Ovary (tissue), 3 donors: ENCODE measurements at regions not wholly inside any gene's neighbourhood (a gene's known extent, or its start where the extent isn't known, plus 50 kb on each side); places are given as distances from the start of the nearest gene placed in this dataset.

Source experiments
- CTCF ChIP-seq, 3 donors: fragments of 450-650 bp in 2 of 3; fragments of 200-600 bp in 1 of 3; IDR thresholded peaks; one replicate each; pipeline versions ENCODE4 v1.5.1 to v1.8.0; 2016 to 2022; ENCODE audit warnings: antibody characterized with exemption in 3 of 3, mild to moderate bottlenecking in 1 of 3
- POLR2A ChIP-seq: fragments of 450-650 bp; IDR thresholded peaks from one replicate; pipeline ENCODE4 v1.6.1; 2017; ENCODE audit warnings: antibody characterized with exemption, mild to moderate bottlenecking, moderate library complexity
- donor health status: DM: no; HTN: no; CAD: no.

GRCh38 chr2:187748958-187749357 lies 194.7 kb upstream of the TFPI start:
- no peak for TF ChIP-seq POLR2A
- no peak for TF ChIP-seq CTCF (IDR thresholded peaks at IDR 0.05)
